Medulla oblongata (tissue), 1 donor: ENCODE measurements at regions not wholly inside any gene's neighbourhood (a gene's known extent, or its start where the extent isn't known, plus 50 kb on each side); places are given as distances from the start of the nearest gene placed in this dataset.
"Not testable (repeated sequence)": the region's sequence is repeated elsewhere in the genome, so short reads cannot be mapped to it uniquely, and the experiment has no call there.

Experiments
- DNase-seq: peaks from one replicate; pipeline ENCODE4 v3.0.0-alpha.2; 2015; ENCODE audit errors: extremely low spot score

GRCh38 chr18:53935399-53935798, 289.1 kb downstream of the MBD2 start:
- DNase-seq = no peak

GRCh38 chr18:53920312-53921075, 304.0 kb downstream of the MBD2 start:
- no peak for DNase-seq

- DNase-seq = no peak
These were observed 306.4 kb downstream of the MBD2 start for GRCh38 chr18:53918091-53918490.

- DNase-seq = no peak
These were observed 313.3 kb downstream of the MBD2 start for GRCh38 chr18:53911200-53911599.

- DNase-seq = no peak
These were observed 314.8 kb downstream of the MBD2 start for GRCh38 chr18:53909668-53910067.

- DNase-seq = no peak
These were observed 316.5 kb downstream of the MBD2 start for GRCh38 chr18:53907921-53908320.

GRCh38 chr18:53906681-53907080, 317.8 kb downstream of the MBD2 start:
- no peak for DNase-seq

- no peak for DNase-seq
These were observed 329.6 kb downstream of the MBD2 start for GRCh38 chr18:53894675-53895442.

GRCh38 chr18:53887447-53887846, 337.0 kb downstream of the MBD2 start:
- DNase-seq = no peak

- DNase-seq = no peak
These were observed 338.4 kb downstream of the MBD2 start for GRCh38 chr18:53886058-53886457.

GRCh38 chr18:53883771-53884170, 340.7 kb downstream of the MBD2 start:
- DNase-seq = no peak

- DNase-seq = no peak
These were observed 350.4 kb downstream of the MBD2 start for GRCh38 chr18:53874103-53874502.

- DNase-seq = no peak
These were observed 359.7 kb downstream of the MBD2 start for GRCh38 chr18:53864770-53865169.

- no peak for DNase-seq
These were observed 361.5 kb downstream of the MBD2 start for GRCh38 chr18:53862921-53863320.

- DNase-seq = no peak
These were observed 363.3 kb downstream of the MBD2 start for GRCh38 chr18:53861185-53861584.

- DNase-seq = no peak
These were observed 364.7 kb downstream of the MBD2 start for GRCh38 chr18:53859764-53860163.

- no peak for DNase-seq
These were observed 373.6 kb downstream of the MBD2 start for GRCh38 chr18:53850902-53851301.

GRCh38 chr18:53843763-53844162, 380.7 kb downstream of the MBD2 start:
- DNase-seq = no peak

- no peak for DNase-seq
These were observed 381.2 kb downstream of the MBD2 start for GRCh38 chr18:53843113-53843760.

- no peak for DNase-seq
These were observed 385.7 kb downstream of the MBD2 start for GRCh38 chr18:53838746-53839145.

- not testable (repeated sequence) for DNase-seq
These were observed 403.3 kb downstream of the MBD2 start for GRCh38 chr18:53821141-53821540.

- no peak for DNase-seq
These were observed 404.8 kb downstream of the MBD2 start for GRCh38 chr18:53819671-53820070.

GRCh38 chr18:53819174-53819573, 405.3 kb downstream of the MBD2 start:
- no peak for DNase-seq
